Suprapubic skin (tissue), 4 donors: ENCODE measurements at regions not wholly inside any gene's neighbourhood (a gene's known extent, or its start where the extent isn't known, plus 50 kb on each side); places are given as distances from the start of the nearest gene placed in this dataset.

Experiments
- DNase-seq, 2 donors: peaks; one replicate each; pipeline ENCODE4 v3.0.0-alpha.2; 2019; ENCODE audit warnings: low spot score in 2 of 2
- H3K27ac ChIP-seq: fragments of 200-600 bp; sonication (generic); one replicate; pipeline ENCODE4 v1.5.1; 2019
- H3K27me3 ChIP-seq: fragments of 200-600 bp; sonication (generic); one replicate; pipeline ENCODE4 v1.5.1; 2019
- H3K36me3 ChIP-seq: fragments of 200-600 bp; sonication (generic); one replicate; pipeline ENCODE4 v1.5.1; 2019
- H3K4me1 ChIP-seq: fragments of 200-600 bp; sonication (generic); one replicate; pipeline ENCODE4 v1.5.1; 2019
- H3K4me3 ChIP-seq: fragments of 200-600 bp; sonication (generic); one replicate; pipeline ENCODE4 v1.5.1; 2019; ENCODE audit warnings: mild to moderate bottlenecking
- H3K9me3 ChIP-seq: fragments of 200-600 bp; sonication (generic); one replicate; pipeline ENCODE4 v1.5.1; 2019
- CTCF ChIP-seq, 2 donors: fragments of 200-600 bp in 1 of 2; fragments of 450-650 bp in 1 of 2; sonication (generic) in 1 of 2; IDR thresholded peaks; one replicate each; pipeline ENCODE4 v1.5.1; 2016 to 2019; ENCODE audit warnings: antibody characterized with exemption in 2 of 2, mild to moderate bottlenecking in 1 of 2, moderate library complexity in 1 of 2
- EP300 ChIP-seq: sonication (generic); formaldehyde crosslinking; IDR thresholded peaks from one replicate; pipeline ENCODE4 v1.6.1; 2017; ENCODE audit warnings: antibody characterized with exemption
- POLR2A ChIP-seq, 2 donors: fragments of 450-650 bp; IDR thresholded peaks; one replicate each; pipeline ENCODE4 v1.6.1; 2017; ENCODE audit warnings: antibody characterized with exemption in 2 of 2, mild to moderate bottlenecking in 2 of 2, moderate library complexity in 2 of 2
- POLR2AphosphoS5 ChIP-seq, 3 donors: sonication (generic); formaldehyde crosslinking; IDR thresholded peaks; one replicate each; pipeline ENCODE4 v1.6.1; 2017; ENCODE audit warnings: antibody characterized with exemption in 3 of 3
- WGBS: methylation state at CpG from one replicate; pipeline ENCODE4 v1.1.5; 2018; 5-methylcytosine and 5-hydroxymethylcytosine counted together

- TF ChIP-seq CTCF (IDR thresholded peaks at IDR 0.05) (no peak), POLR2A (IDR thresholded peaks at IDR 0.05) (no peak), POLR2AphosphoS5 (IDR thresholded peaks at IDR 0.05) (no peak), EP300 (no peak)
- Histone ChIP-seq H3K36me3 (no peaks in the 10 kb centered on the region), H3K27me3 (no peaks in the 10 kb centered on the region), H3K4me3 (no peak overlapping the region), H3K27ac (no peak overlapping the region), H3K9me3 (no peaks in the 10 kb centered on the region), H3K4me1 (no peaks in the 10 kb centered on the region)
- DNase-seq, result no peak
- 87% methylated on average over 3 of the region's 3 CpGs for WGBS
Observed at GRCh38 chr4:32163125-32163524, 1443.0 kb downstream of the PCDH7 start.

- no peak for DNase-seq
- Histone ChIP-seq H3K36me3 (no peaks in the 10 kb centered on the region), H3K4me3 (no peak overlapping the region), H3K4me1 (no peaks in the 10 kb centered on the region), H3K27ac (no peak overlapping the region), H3K27me3 (no peaks in the 10 kb centered on the region), H3K9me3 (no peaks in the 10 kb centered on the region)
- 96% methylated on average over 3 of the region's 3 CpGs for WGBS
- no peak for TF ChIP-seq CTCF (IDR thresholded peaks at IDR 0.05)
- no peak for TF ChIP-seq POLR2AphosphoS5 (IDR thresholded peaks at IDR 0.05)
- no peak for TF ChIP-seq POLR2A (IDR thresholded peaks at IDR 0.05)
- no peak for TF ChIP-seq EP300
Observed at GRCh38 chr4:32169841-32170240, 1449.7 kb downstream of the PCDH7 start.

GRCh38 chr4:32172086-32172485 is 1451.9 kb downstream of the PCDH7 start:
- Histone ChIP-seq H3K27ac (no peak overlapping the region), H3K4me3 (no peak overlapping the region), H3K4me1 (no peaks in the 10 kb centered on the region), H3K27me3 (no peaks in the 10 kb centered on the region), H3K36me3 (no peaks in the 10 kb centered on the region), H3K9me3 (no peaks in the 10 kb centered on the region)
- no peak for TF ChIP-seq EP300
- TF ChIP-seq POLR2A (IDR thresholded peaks at IDR 0.05), result no peak
- TF ChIP-seq POLR2AphosphoS5 (IDR thresholded peaks at IDR 0.05), result no peak
- no peak for TF ChIP-seq CTCF (IDR thresholded peaks at IDR 0.05)
- DNase-seq, result no peak
- 92% methylated on average over 1 of the region's 1 CpG for WGBS

- DNase-seq, result no peak
- H3K36me3 ChIP-seq, result no peaks in the 10 kb centered on the region
- H3K9me3 ChIP-seq, result no peaks in the 10 kb centered on the region
- no peaks in the 10 kb centered on the region for H3K4me1 ChIP-seq
- whole genome bisulfite sequencing, result 92% methylated on average over 1 of the region's 1 CpG
- H3K4me3 ChIP-seq, result no peak overlapping the region
- TF ChIP-seq POLR2AphosphoS5 (IDR thresholded peaks at IDR 0.05) (no peak), CTCF (IDR thresholded peaks at IDR 0.05) (no peak), EP300 (no peak), POLR2A (IDR thresholded peaks at IDR 0.05) (no peak)
- no peak overlapping the region for H3K27ac ChIP-seq
- no peaks in the 10 kb centered on the region for H3K27me3 ChIP-seq
Observed at GRCh38 chr4:32172761-32173160, 1452.6 kb downstream of the PCDH7 start.

- no peak overlapping the region for H3K27ac ChIP-seq
- no peaks in the 10 kb centered on the region for H3K4me1 ChIP-seq
- H3K36me3 ChIP-seq, result no peaks in the 10 kb centered on the region
- TF ChIP-seq CTCF (IDR thresholded peaks at IDR 0.05), result no peak
- no peaks in the 10 kb centered on the region for H3K27me3 ChIP-seq
- H3K4me3 ChIP-seq, result no peak overlapping the region
- DNase-seq, result no peak
- H3K9me3 ChIP-seq, result no peaks in the 10 kb centered on the region
Observed at GRCh38 chr4:32180086-32180485, 1459.9 kb downstream of the PCDH7 start.
